Parathyroid adenoma (tissue), 2 donors: ENCODE measurements at regions not wholly inside any gene's neighbourhood (a gene's known extent, or its start where the extent isn't known, plus 50 kb on each side); places are given as distances from the start of the nearest gene placed in this dataset.

Experiments used
- H2AFZ ChIP-seq: fragments of 300-600 bp; sonication (generic); one replicate; pipeline ENCODE4 v1.7.0; 2017; ENCODE audit warnings: antibody characterized with exemption, mild to moderate bottlenecking
- H3K27ac ChIP-seq: fragments of 300-600 bp; sonication (generic); one replicate; pipeline ENCODE4 v1.7.0; 2017
- H3K27me3 ChIP-seq: fragments of 300-600 bp; sonication (generic); one replicate; pipeline ENCODE4 v1.7.0; 2017; ENCODE audit warnings: low read length; ENCODE audit not compliant: control insufficient read depth, insufficient read depth
- H3K36me3 ChIP-seq: fragments of 300-600 bp; sonication (generic); one replicate; pipeline ENCODE4 v1.7.0; 2017; ENCODE audit warnings: low read length; ENCODE audit not compliant: control insufficient read depth, insufficient read depth
- H3K4me1 ChIP-seq: fragments of 300-600 bp; sonication (generic); one replicate; pipeline ENCODE4 v1.7.0; 2017; ENCODE audit warnings: control low read depth
- H3K4me2 ChIP-seq: fragments of 300-600 bp; sonication (generic); one replicate; pipeline ENCODE4 v1.7.0; 2017; ENCODE audit warnings: low read length
- H3K4me3 ChIP-seq: fragments of 300-600 bp; sonication (generic); one replicate; pipeline ENCODE4 v1.7.0; 2017; ENCODE audit warnings: low read depth, low read length
- H3K79me2 ChIP-seq: fragments of 300-600 bp; sonication (generic); one replicate; pipeline ENCODE4 v1.7.0; 2017; ENCODE audit warnings: control low read depth
- H3K9ac ChIP-seq: fragments of 300-600 bp; sonication (generic); one replicate; pipeline ENCODE4 v1.7.0; 2017; ENCODE audit warnings: mild to moderate bottlenecking
- H3K9me3 ChIP-seq: fragments of 300-600 bp; sonication (generic); one replicate; pipeline ENCODE4 v1.7.0; 2017; ENCODE audit warnings: low read length; ENCODE audit not compliant: control insufficient read depth
- TF ChIP-seq, protein P1 (sequence below): fragments of 300-600 bp; sonication (generic); IDR thresholded peaks from one replicate; pipeline ENCODE4 v1.7.0; 2017; ENCODE audit warnings: antibody characterized with exemption, mild to moderate bottlenecking
- donor health status: primary hyperparathyroidism.

GRCh38 chr5:166708291-166708690 lies 1583.2 kb upstream of the WWC1 start:
- no peak overlapping the region for H3K9ac ChIP-seq
- no peaks in the 10 kb centered on the region for H3K79me2 ChIP-seq
- no peak overlapping the region for H2AFZ ChIP-seq
- H3K9me3 ChIP-seq = no peaks in the 10 kb centered on the region
- no peak overlapping the region for H3K27ac ChIP-seq
- TF ChIP-seq, protein P1, sequence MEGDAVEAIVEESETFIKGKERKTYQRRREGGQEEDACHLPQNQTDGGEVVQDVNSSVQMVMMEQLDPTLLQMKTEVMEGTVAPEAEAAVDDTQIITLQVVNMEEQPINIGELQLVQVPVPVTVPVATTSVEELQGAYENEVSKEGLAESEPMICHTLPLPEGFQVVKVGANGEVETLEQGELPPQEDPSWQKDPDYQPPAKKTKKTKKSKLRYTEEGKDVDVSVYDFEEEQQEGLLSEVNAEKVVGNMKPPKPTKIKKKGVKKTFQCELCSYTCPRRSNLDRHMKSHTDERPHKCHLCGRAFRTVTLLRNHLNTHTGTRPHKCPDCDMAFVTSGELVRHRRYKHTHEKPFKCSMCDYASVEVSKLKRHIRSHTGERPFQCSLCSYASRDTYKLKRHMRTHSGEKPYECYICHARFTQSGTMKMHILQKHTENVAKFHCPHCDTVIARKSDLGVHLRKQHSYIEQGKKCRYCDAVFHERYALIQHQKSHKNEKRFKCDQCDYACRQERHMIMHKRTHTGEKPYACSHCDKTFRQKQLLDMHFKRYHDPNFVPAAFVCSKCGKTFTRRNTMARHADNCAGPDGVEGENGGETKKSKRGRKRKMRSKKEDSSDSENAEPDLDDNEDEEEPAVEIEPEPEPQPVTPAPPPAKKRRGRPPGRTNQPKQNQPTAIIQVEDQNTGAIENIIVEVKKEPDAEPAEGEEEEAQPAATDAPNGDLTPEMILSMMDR = no peak
- no peaks in the 10 kb centered on the region for H3K4me1 ChIP-seq
- no peaks in the 10 kb centered on the region for H3K36me3 ChIP-seq
- no peak overlapping the region for H3K4me2 ChIP-seq
- H3K4me3 ChIP-seq = no peak overlapping the region
- no peaks in the 10 kb centered on the region for H3K27me3 ChIP-seq

GRCh38 chr5:166709691-166710090 lies 1581.8 kb upstream of the WWC1 start:
- H3K4me3 ChIP-seq = no peak overlapping the region
- no peak overlapping the region for H3K27ac ChIP-seq
- H2AFZ ChIP-seq = no peak overlapping the region
- peaks cover 3% of the 10 kb centered on the region for H3K9me3 ChIP-seq
- no peaks in the 10 kb centered on the region for H3K36me3 ChIP-seq
- TF ChIP-seq, protein P1 = no peak
- no peaks in the 10 kb centered on the region for H3K79me2 ChIP-seq
- no peaks in the 10 kb centered on the region for H3K27me3 ChIP-seq
- no peak overlapping the region for H3K4me2 ChIP-seq
- H3K4me1 ChIP-seq = no peaks in the 10 kb centered on the region
- no peak overlapping the region for H3K9ac ChIP-seq

GRCh38 chr5:166710271-166710670 lies 1581.2 kb upstream of the WWC1 start:
- no peaks in the 10 kb centered on the region for H3K36me3 ChIP-seq
- no peaks in the 10 kb centered on the region for H3K4me1 ChIP-seq
- H3K27ac ChIP-seq = no peak overlapping the region
- TF ChIP-seq, protein P1 = no peak
- no peak overlapping the region for H3K9ac ChIP-seq
- H3K4me3 ChIP-seq = no peak overlapping the region
- no peak overlapping the region for H2AFZ ChIP-seq
- H3K9me3 ChIP-seq = peaks cover 3% of the 10 kb centered on the region
- H3K27me3 ChIP-seq = no peaks in the 10 kb centered on the region
- no peaks in the 10 kb centered on the region for H3K79me2 ChIP-seq
- no peak overlapping the region for H3K4me2 ChIP-seq

DNA sequence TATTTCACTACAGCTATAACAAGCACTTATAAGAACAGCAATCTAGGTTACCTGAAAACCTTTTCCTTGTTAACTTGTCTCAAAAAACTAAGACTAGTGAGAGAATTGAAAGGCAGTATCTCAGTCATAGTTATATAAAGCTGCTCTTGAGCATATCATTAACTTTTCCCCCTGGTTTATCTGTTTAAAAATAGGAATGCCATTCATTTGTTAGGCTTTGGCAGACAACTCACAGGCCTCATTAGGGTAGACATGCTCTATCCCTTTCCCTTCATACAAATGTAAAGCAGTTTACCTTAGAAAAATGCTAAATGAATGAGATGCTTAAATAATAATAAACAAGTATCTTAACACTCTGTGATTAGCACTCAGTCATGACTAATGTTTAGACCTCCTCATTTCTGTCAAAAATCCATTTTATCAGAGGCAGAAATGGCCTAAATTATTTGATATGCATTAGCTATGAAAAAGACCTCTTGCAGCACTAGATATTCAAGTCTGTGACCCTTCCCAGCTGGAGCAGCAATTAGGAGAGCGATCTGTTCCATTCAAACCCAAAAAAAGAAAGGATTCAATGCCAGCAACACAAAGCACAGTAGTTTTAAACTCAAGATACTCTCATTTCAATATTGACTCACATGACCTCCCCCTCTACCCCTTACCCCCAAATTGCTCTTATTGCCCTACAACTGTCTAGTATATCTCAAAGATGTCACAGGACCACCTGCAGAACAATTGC lies 1578.8 kb upstream of the WWC1 start:
- Histone ChIP-seq H3K27me3 (no peaks in the 10 kb centered on the region), H3K9me3 (peaks cover 3% of the 10 kb centered on the region)
- TF ChIP-seq, protein P1 = no peak

DNA sequence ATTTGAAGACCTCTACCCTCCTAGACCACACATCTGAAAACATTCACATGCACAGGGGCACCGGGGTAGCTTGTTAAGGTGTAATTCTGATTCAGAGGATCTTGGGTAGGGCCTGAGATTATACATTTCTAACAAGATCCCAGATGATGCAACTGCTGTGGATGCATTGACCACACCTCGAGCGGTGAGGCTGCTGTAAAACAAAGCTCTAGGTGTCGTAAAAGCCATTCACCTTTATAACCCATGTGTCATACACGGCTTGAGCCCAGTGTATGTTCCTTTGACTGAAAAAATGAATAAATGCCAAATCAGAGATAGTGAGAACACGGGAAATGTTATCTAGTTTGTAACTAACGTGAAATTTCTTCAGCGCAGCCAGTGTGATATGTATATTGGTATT lies 1578.2 kb upstream of the WWC1 start:
- H3K27me3 ChIP-seq = no peaks in the 10 kb centered on the region
- H3K36me3 ChIP-seq = no peaks in the 10 kb centered on the region
- H2AFZ ChIP-seq = no peak overlapping the region
- no peak overlapping the region for H3K4me3 ChIP-seq
- H3K79me2 ChIP-seq = no peaks in the 10 kb centered on the region
- TF ChIP-seq, protein P1 = no peak
- H3K9me3 ChIP-seq = peaks cover 3% of the 10 kb centered on the region
- H3K4me1 ChIP-seq = no peaks in the 10 kb centered on the region
- no peak overlapping the region for H3K27ac ChIP-seq
- H3K9ac ChIP-seq = no peak overlapping the region
- H3K4me2 ChIP-seq = no peak overlapping the region

More for the DNA sequence above, 1578.8 kb upstream of the WWC1 start:
- Histone ChIP-seq H3K79me2 (no peaks in the 10 kb centered on the region), H3K9ac (no peak overlapping the region), H3K36me3 (no peaks in the 10 kb centered on the region), H3K4me1 (no peaks in the 10 kb centered on the region), H3K4me2 (no peak overlapping the region), H2AFZ (no peak overlapping the region), H3K4me3 (no peak overlapping the region), H3K27ac (no peak overlapping the region)
